Smooth muscle cell (in vitro differentiated cells): ENCODE measurements at regions not wholly inside any gene's neighbourhood (a gene's known extent, or its start where the extent isn't known, plus 50 kb on each side); places are given as distances from the start of the nearest gene placed in this dataset.
"Not testable (repeated sequence)": the region's sequence is repeated elsewhere in the genome, so short reads cannot be mapped to it uniquely, and the experiment has no call there.

ENCODE experiments used
- DNase-seq: peaks from one replicate; lab custom pipeline; 2025; ENCODE audit not compliant: unreplicated experiment; lab: John Stamatoyannopoulos, UW
- H2AFZ ChIP-seq: fragments of 200-600 bp; sonication (generic); 2 replicates; pipeline ENCODE4 v1.6.0; 2016; ENCODE audit warnings: antibody characterized with exemption, low read depth, mild to moderate bottlenecking
- H3F3A ChIP-seq: fragments of 200-600 bp; sonication (generic); 2 replicates; pipeline ENCODE4 v1.6.0; 2017; ENCODE audit warnings: antibody characterized with exemption, low read depth
- H3K27ac ChIP-seq: fragments of 200-600 bp; sonication (generic); 2 replicates; pipeline ENCODE4 v1.5.1; 2016; ENCODE audit warnings: low read depth, mild to moderate bottlenecking
- H3K27me3 ChIP-seq: fragments of 200-600 bp; sonication (generic); 2 replicates; pipeline ENCODE4 v1.6.1; 2016; ENCODE audit warnings: low read depth, mild to moderate bottlenecking
- H3K36me3 ChIP-seq: fragments of 200-600 bp; sonication (generic); 2 replicates; pipeline ENCODE4 v1.5.1; 2016; ENCODE audit warnings: low read depth
- H3K4me1 ChIP-seq: fragments of 200-600 bp; sonication (generic); 2 replicates; pipeline ENCODE4 v1.5.1; 2016; ENCODE audit warnings: low read depth
- H3K4me2 ChIP-seq: fragments of 200-600 bp; sonication (generic); 2 replicates; pipeline ENCODE4 v1.6.0; 2016; ENCODE audit warnings: mild to moderate bottlenecking
- H3K4me3 ChIP-seq: fragments of 200-600 bp; sonication (generic); 2 replicates; pipeline ENCODE4 v1.5.1; 2016; ENCODE audit warnings: mild to moderate bottlenecking
- H3K79me2 ChIP-seq: fragments of 200-600 bp; sonication (generic); 2 replicates; pipeline ENCODE4 v1.6.0; 2016; ENCODE audit warnings: low read depth, mild to moderate bottlenecking
- H3K9ac ChIP-seq: fragments of 200-600 bp; sonication (generic); 2 replicates; pipeline ENCODE4 v1.6.0; 2016; ENCODE audit warnings: low read depth
- H3K9me3 ChIP-seq: fragments of 200-600 bp; sonication (generic); replicated peaks from 2 replicates; pipeline ENCODE4 v1.5.1; 2016; ENCODE audit warnings: low read depth
- H4K20me1 ChIP-seq: fragments of 200-600 bp; sonication (generic); 2 replicates; pipeline ENCODE4 v1.6.0; 2016; ENCODE audit warnings: low read depth
- WGBS: methylation state at CpG from one replicate; pipeline ENCODE4 v1.1.7; 2016; ENCODE audit warnings: low lambda C conversion rate; 5-methylcytosine and 5-hydroxymethylcytosine counted together
- TF ChIP-seq, protein P1 (sequence below): fragments of 200-600 bp; sonication (generic); IDR thresholded peaks from 2 replicates; pipeline ENCODE4 v1.5.1; 2017; ENCODE audit warnings: borderline replicate concordance, mild to moderate bottlenecking, antibody characterized with exemption; ENCODE audit not compliant: insufficient read depth, poor library complexity, severe bottlenecking

DNA sequence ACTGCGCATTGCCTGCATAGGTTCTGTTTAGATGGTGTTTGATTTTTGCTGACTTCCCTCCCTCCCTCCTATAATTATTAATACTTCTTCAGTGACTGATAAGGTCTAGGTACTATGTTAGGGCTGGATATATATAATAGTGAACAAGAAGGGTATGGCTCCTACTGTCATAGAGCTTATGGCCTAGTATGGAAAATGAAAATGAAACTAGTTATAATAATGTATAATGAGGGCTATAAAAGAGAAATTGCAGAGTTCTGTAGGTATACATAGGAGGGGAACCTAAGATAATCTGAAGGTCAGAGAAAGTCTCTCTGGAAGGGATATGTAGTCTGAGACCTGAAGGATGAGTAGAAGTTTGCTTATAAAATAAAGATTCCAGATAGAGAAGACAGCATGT lies 102.1 kb downstream of the DCK start:
- H3K27ac ChIP-seq: no peak overlapping the region
- no peak overlapping the region for H3K4me3 ChIP-seq
- no peaks in the 10 kb centered on the region for H3K4me1 ChIP-seq
- TF ChIP-seq, protein P1, sequence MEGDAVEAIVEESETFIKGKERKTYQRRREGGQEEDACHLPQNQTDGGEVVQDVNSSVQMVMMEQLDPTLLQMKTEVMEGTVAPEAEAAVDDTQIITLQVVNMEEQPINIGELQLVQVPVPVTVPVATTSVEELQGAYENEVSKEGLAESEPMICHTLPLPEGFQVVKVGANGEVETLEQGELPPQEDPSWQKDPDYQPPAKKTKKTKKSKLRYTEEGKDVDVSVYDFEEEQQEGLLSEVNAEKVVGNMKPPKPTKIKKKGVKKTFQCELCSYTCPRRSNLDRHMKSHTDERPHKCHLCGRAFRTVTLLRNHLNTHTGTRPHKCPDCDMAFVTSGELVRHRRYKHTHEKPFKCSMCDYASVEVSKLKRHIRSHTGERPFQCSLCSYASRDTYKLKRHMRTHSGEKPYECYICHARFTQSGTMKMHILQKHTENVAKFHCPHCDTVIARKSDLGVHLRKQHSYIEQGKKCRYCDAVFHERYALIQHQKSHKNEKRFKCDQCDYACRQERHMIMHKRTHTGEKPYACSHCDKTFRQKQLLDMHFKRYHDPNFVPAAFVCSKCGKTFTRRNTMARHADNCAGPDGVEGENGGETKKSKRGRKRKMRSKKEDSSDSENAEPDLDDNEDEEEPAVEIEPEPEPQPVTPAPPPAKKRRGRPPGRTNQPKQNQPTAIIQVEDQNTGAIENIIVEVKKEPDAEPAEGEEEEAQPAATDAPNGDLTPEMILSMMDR: no peak
- H3K36me3 ChIP-seq: no peaks in the 10 kb centered on the region
- no peak overlapping the region for H2AFZ ChIP-seq
- H3K9me3 ChIP-seq: no peaks in the 10 kb centered on the region
- no peaks in the 10 kb centered on the region for H3K79me2 ChIP-seq
- H3K4me2 ChIP-seq: no peak overlapping the region
- 96% methylated on average over 1 of the region's 1 CpG for WGBS
- H3K27me3 ChIP-seq: no peaks in the 10 kb centered on the region
- no peaks in the 10 kb centered on the region for H4K20me1 ChIP-seq
- no peak overlapping the region for H3K9ac ChIP-seq
- DNase-seq: no peak
- no peaks in the 10 kb centered on the region for H3F3A ChIP-seq

DNA sequence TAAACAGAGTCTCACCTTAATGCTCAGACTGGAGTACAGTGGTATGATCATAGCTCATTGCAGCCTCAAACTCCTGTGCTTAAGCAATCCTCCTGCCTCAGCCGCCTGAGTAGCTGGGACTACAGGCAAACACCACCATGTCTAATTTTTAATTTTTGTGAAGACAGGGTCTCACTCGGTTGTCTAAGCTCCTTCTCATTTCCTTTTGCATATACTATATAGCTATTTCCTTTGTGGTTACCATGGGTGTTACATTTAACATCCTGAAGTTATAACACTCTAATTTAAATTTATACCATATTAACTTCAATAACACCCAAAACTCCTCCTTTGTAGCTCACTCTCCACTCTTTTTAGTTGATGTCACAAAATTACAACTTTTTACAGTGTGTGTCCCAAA lies 114.3 kb downstream of the DCK start:
- TF ChIP-seq, protein P1: no peak
- Histone ChIP-seq H3F3A (no peaks in the 10 kb centered on the region), H3K4me2 (no peak overlapping the region), H3K4me3 (no peak overlapping the region), H3K9ac (no peak overlapping the region), H3K27ac (no peak overlapping the region), H4K20me1 (no peaks in the 10 kb centered on the region), H3K79me2 (no peaks in the 10 kb centered on the region), H2AFZ (no peak overlapping the region), H3K4me1 (no peaks in the 10 kb centered on the region), H3K36me3 (no peaks in the 10 kb centered on the region), H3K27me3 (no peaks in the 10 kb centered on the region), H3K9me3 (no peaks in the 10 kb centered on the region)
- WGBS: 91% methylated on average over 2 of the region's 2 CpGs
- DNase-seq: no peak

DNA sequence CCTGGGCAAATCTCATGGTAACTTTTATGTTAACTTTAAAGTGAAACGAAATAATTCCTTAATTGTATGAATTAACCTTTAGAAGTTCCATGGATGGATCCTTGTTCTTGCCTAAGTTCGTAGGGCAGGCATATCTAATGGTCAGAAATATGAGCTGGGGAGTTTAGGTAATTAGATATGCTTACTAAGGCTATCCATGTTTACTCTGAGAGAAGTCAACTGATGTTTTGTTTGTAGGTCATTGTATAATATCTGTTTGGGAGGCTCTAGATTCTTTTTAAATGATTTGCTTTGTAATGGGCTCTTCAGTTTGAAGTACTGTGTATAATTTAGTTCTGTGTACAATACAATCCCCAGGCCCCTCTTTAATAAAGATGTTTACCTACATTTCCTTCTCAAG lies 117.0 kb downstream of the DCK start:
- H3K36me3 ChIP-seq: no peaks in the 10 kb centered on the region
- H3K4me3 ChIP-seq: no peak overlapping the region
- no peak overlapping the region for H3K9ac ChIP-seq
- TF ChIP-seq, protein P1: no peak
- no peaks in the 10 kb centered on the region for H3K27me3 ChIP-seq
- no peaks in the 10 kb centered on the region for H3F3A ChIP-seq
- WGBS: 80% methylated on average over 2 of the region's 2 CpGs
- H3K27ac ChIP-seq: no peak overlapping the region
- H2AFZ ChIP-seq: no peak overlapping the region
- no peaks in the 10 kb centered on the region for H3K9me3 ChIP-seq
- no peaks in the 10 kb centered on the region for H3K4me1 ChIP-seq
- H3K4me2 ChIP-seq: no peak overlapping the region
- H4K20me1 ChIP-seq: no peaks in the 10 kb centered on the region
- no peak for DNase-seq
- H3K79me2 ChIP-seq: no peaks in the 10 kb centered on the region

DNA sequence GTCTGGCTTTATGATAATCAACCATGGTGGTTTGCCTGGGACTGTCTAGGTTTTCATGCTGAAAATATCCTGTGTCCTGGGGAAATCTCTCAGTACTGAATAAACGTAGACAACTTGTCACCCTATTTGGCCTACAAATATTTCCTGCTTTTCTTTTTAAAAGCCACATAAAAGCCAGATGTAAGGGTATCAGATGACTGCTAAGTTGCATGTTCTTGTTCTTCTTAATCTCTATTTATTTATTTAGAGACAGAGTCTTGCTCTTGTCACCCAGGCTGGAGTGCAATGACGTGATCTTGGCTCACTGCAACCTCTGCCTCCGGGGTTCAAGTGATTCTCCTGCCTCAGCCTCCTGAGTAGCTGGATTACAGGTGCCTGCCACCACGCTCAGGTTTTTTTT lies 117.7 kb downstream of the DCK start:
- not testable (repeated sequence) for H3K27me3 ChIP-seq, DNase-seq, H3F3A ChIP-seq, H3K9ac ChIP-seq, H3K4me3 ChIP-seq, H3K27ac ChIP-seq, H4K20me1 ChIP-seq, H2AFZ ChIP-seq, H3K4me2 ChIP-seq, H3K9me3 ChIP-seq, H3K4me1 ChIP-seq, H3K36me3 ChIP-seq, H3K79me2 ChIP-seq
- WGBS: 47% methylated on average over 4 of the region's 4 CpGs
